COLO668 (cell line): ENCODE measurements at regions not wholly inside any gene's neighbourhood (a gene's known extent, or its start where the extent isn't known, plus 50 kb on each side); places are given as distances from the start of the nearest gene placed in this dataset.
A peak's percentile ranks its signal among the peaks of the same experiment; 100 is the strongest.

ENCODE experiments used
- DNase-seq: peaks from one replicate; lab custom pipeline; 2025; ENCODE audit not compliant: unreplicated experiment; lab: John Stamatoyannopoulos, UW

GRCh38 chr18:39380186-39380725 lies 1814.7 kb upstream of the CELF4 start:
- DNase-seq = no peak

DNA sequence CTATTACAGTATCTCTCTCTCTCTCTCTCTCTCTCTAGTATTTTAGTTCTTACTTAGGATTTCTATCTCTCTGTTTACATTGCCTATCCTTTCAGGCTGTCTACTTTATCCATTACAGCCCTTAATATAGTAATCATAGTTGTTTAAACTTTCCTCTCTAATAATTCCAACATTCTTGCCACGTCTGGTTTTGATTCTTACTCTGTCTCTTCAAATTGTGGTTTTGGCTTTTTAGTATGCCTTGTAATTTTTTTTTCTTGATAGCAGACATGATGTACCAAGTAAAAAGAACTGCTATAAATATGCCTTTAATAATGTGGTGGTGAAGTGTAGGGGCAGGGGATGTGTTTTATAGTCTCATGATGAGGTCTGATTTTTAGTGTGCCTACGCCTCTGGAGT lies 1809.5 kb upstream of the CELF4 start:
- DNase-seq = no peak

DNA sequence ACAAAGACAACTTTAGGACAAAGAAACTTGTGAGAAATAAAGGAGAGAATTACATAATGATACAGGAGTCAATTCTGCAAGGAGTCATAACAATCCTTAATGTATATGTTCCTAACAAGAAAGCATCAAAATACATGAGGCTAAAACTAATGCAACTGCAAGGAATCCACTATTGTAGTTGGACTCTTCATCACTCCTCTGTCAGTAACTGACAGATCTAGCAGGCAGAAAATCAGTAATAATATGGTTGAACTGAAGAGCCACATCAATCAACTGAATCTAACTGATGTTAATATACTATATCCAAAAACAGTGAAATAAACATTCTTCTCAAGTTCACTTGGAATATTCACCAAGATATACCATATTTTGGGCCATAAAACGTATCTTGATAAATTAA lies 1806.4 kb upstream of the CELF4 start:
- no peak for DNase-seq

DNA sequence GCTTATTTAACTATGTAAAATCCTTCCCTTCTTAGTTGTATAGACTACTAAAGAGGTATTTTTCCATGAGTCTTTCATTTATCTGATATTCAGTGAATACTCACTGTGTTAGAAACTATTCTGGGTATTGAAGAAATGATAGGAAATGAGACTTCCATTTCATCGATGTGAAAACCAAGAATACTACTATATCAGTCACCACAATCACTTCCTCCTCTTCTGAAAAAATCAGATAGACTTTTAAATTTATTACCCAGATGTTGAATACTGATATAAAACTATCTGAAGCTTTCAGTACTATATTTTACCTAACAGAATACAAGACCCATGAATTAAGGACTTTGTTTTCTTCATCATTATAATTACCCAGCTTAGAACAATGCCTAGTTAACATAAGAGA lies 1801.1 kb upstream of the CELF4 start:
- DNase-seq = no peak

- no peak for DNase-seq
Observed at GRCh38 chr18:39365836-39366485, 1800.4 kb upstream of the CELF4 start.

DNA sequence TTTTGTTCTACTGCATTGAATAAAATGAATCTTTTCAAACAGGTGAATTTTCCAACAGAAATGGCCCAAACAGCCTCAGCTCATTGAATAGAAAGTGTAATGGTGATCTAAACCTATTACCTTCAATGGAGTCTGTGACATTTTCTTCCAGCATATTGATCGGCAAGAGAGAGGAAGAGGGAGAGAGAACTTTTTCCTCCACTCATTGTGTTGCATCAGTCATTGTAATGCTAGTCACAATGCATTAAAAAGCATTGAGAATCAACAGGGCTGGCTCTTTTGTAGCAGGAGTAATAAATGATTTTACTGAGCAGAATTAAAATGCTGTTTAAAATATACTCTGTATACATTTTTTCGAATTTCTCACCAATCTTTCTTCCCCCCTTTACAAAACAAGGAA lies 1794.5 kb upstream of the CELF4 start:
- DNase-seq = no peak

GRCh38 chr18:39359636-39360035 lies 1794.0 kb upstream of the CELF4 start:
- DNase-seq = no peak

DNA sequence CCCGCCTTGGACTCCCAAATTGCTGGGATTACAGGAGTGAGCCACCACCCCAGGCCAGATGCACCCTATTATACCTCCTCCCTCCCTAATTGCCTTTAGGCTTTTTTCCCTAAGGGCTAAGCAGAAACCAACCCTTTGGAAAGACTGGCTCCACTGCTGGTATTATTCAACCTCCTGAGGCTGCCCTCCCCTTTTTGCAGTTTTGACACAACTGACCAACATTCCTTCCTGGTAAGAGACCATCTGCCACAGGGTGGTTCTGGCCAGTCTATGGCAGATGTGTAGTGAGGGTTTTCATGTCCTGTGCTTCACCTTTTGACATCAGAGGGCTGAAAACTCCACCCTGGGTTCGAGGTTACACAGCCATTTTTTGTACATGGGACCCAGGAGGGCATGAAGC lies 1785.3 kb upstream of the CELF4 start:
- no peak for DNase-seq

- no peak for DNase-seq
Observed at GRCh38 chr18:39349801-39350200, 1784.2 kb upstream of the CELF4 start.

GRCh38 chr18:39348757-39349156 lies 1783.2 kb upstream of the CELF4 start:
- no peak for DNase-seq

- no peak for DNase-seq
Observed at GRCh38 chr18:39347701-39348100, 1782.1 kb upstream of the CELF4 start.

GRCh38 chr18:39346916-39347315 lies 1781.3 kb upstream of the CELF4 start:
- no peak for DNase-seq

DNA sequence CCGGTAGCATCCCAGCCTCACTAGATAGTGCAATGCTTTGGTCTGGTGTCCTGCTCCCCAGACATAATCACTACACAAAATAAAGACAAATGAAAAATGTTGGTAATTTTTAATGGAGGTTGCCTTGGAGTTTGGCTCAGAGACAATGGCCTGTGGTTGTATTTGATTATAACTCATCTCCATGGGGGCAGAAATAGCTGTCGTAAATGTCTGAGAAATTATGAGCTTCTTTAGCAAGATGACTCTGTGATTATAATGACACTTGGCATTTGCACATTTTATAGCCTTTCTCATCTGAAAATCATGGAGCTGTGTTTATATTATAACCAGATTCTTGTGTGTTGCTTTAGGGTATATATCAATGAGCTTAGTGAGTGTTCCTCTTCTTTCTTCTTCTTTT lies 1779.7 kb upstream of the CELF4 start:
- no peak for DNase-seq

DNA sequence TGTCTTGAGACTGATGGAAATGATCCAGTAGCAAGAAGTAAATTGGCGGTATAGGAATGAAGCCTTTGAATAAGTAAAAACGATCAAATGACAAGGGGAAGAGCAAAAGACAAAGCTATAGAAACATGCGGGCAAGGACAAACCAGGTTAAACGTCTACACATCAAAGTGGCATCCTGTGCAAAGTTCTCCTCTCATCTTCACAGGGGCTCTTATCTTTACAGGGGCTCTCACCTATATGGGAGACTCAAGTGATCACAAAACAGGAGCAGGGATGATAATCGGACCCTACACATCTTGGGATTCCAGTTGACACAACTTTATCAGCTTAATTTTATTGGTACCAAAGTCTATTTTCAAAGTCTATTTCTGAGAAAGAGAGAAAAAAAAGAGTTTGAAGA lies 1778.9 kb upstream of the CELF4 start:
- no peak for DNase-seq

DNA sequence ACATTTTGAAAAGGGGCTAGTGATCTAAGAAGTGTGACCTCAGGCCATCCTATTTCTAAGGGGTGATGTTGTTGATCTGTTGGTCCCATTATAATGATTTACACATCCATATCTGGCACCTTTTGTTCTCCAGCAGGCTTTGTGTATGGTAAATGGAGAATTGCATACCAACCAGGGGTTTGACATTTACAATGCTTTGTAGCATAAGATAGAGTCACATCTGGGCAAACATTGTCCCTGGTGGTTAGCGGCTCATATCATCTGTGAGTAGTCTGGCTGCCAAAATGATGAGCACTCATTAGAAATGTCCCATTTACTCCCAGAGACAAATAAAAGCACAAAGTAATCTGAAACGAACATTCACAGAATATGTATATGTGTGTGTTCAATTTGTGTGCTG lies 1775.5 kb upstream of the CELF4 start:
- peak; percentile 78 for DNase-seq

- peak; percentile 13 for DNase-seq
Observed at GRCh38 chr18:39340418-39340817, 1774.8 kb upstream of the CELF4 start.

DNA sequence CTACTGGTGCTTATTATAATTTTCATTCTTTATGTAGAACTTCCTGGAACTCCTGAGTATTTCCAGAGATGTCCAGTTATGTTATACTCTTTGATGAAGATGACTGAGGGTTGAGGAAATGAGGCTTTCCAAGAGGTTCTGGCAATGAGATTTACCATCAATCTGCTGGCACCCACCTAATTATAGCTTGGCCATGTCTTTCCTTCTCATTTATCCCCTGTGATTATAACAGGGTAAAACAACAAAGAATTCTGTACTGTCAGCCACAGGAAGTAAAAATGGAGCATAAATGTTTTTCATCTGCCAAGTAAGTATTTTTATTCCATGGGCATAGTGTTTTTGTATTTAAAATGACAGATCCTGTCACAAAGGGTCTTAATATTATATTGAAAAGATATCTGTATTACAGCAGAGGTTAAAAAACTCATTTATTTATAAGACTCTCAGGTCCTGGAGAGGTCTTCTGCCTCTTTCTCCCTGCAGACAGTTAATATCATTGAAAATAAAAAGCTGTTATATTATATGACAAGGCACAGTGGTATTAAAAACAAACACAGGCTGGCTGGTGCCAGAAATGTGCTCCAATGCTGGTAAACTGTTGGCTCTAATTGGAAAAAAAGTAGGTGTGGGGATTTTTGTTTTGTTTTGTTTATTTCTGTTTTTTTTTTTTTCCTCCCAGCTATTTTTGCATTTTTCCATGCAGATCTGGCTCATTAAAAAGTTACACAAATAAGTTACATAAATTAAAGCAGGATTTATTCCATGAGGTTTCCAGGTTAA lies 1764.1 kb upstream of the CELF4 start:
- no peak for DNase-seq

DNA sequence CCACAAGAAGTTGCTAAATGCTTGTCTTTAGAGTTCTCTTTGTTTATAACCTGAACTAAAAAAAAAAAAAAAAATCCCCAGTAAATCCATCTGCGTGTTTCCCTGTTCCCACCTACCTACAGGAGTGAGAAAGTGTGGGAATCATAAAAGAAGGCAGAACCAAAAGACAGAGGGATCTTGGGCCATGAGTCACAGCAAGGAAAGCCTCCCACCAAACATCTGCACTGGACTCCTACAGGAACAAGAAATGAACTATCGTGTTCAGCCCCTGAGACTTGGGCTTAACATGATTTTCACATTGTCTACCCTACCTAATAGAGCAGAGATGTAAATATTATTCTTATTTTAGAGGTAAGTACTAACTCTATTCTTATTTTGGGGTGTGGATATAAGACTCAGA lies 1761.2 kb upstream of the CELF4 start:
- DNase-seq = no peak

- no peak for DNase-seq
Observed at GRCh38 chr18:39325973-39326372, 1760.4 kb upstream of the CELF4 start.

- DNase-seq = no peak
Observed at GRCh38 chr18:39319141-39319540, 1753.5 kb upstream of the CELF4 start.

- no peak for DNase-seq
Observed at GRCh38 chr18:39318462-39318861, 1752.9 kb upstream of the CELF4 start.

GRCh38 chr18:39318008-39318407 lies 1752.4 kb upstream of the CELF4 start:
- DNase-seq = no peak

DNA sequence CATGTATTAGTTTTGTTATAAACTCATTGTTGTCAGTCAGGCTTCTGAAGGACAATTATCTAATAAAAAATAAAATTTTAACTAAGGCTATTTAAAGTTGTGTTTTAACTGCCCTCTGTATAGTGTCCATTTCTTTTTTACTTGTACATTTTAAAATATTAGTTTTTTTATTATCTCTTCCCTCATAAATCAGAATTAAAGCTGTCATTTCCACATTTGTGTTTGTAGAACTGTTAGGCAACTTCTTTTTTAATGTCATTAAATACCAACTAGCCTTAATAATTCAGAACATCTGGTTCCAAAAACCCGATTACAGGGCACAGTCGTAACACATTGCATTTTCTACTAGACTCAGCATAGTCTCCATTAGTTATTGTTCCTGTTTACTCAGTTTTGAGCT lies 1749.0 kb upstream of the CELF4 start:
- no peak for DNase-seq
